HEK293T (cell line): ENCODE measurements at regions not wholly inside any gene's neighbourhood (a gene's known extent, or its start where the extent isn't known, plus 50 kb on each side); places are given as distances from the start of the nearest gene placed in this dataset.
"Not testable (repeated sequence)": the region's sequence is repeated elsewhere in the genome, so short reads cannot be mapped to it uniquely, and the experiment has no call there.

ENCODE experiments used
- CTCF ChIA-PET: fragments of 350-600 bp; formaldehyde crosslinking; extraction: SDS; loops from one replicate; lab custom pipeline; 2021; ENCODE audit warnings: antibody characterized with exemption, inconsistent platforms; lab: Yijun Ruan, JAX
- POLR2A ChIA-PET: fragments of 350-600 bp; formaldehyde crosslinking; extraction: SDS; loops from one replicate; lab custom pipeline; 2020; ENCODE audit warnings: antibody characterized with exemption, inconsistent platforms; lab: Yijun Ruan, JAX
- DNase-seq: peaks from one replicate; pipeline ENCODE4 v3.0.0; 2012; ENCODE audit warnings: mixed read lengths; ENCODE audit errors: extremely low spot score
- ARNT ChIP-seq: fragments of 450-650 bp; IDR thresholded peaks from 2 replicates; pipeline ENCODE4 v1.6.1; 2017; ENCODE audit warnings: mild to moderate bottlenecking
- BHLHE40 ChIP-seq: fragments of 450-650 bp; IDR thresholded peaks from 2 replicates; pipeline ENCODE4 v1.6.1; 2016; ENCODE audit warnings: mild to moderate bottlenecking, moderate library complexity, borderline replicate concordance
- CTBP1 ChIP-seq: fragments of 450-650 bp; IDR thresholded peaks from 2 replicates; pipeline ENCODE4 v1.6.1; 2016; ENCODE audit warnings: borderline replicate concordance
- ELF4 ChIP-seq: fragments of 450-650 bp; IDR thresholded peaks from 2 replicates; pipeline ENCODE4 v1.6.1; 2017; ENCODE audit warnings: antibody characterized with exemption
- FOXA1 ChIP-seq: fragments of 450-650 bp; IDR thresholded peaks from 2 replicates; pipeline ENCODE4 v1.6.1; 2016; ENCODE audit warnings: mild to moderate bottlenecking
- FOXK2 ChIP-seq: fragments of 450-650 bp; IDR thresholded peaks from 2 replicates; pipeline ENCODE4 v1.6.1; 2016; ENCODE audit warnings: mild to moderate bottlenecking
- FOXM1 ChIP-seq: fragments of 450-650 bp; IDR thresholded peaks from 2 replicates; pipeline ENCODE4 v1.6.1; 2017; ENCODE audit warnings: mild to moderate bottlenecking, borderline replicate concordance
- HDGF ChIP-seq: fragments of 450-650 bp; IDR thresholded peaks from 2 replicates; pipeline ENCODE4 v1.6.1; 2017; ENCODE audit warnings: antibody characterized with exemption, borderline replicate concordance
- L3MBTL2 ChIP-seq: fragments of 450-650 bp; conservative IDR thresholded peaks from 2 replicates; pipeline ENCODE4 v1.6.1; 2016; ENCODE audit warnings: mild to moderate bottlenecking
- LEF1 ChIP-seq: fragments of 450-650 bp; IDR thresholded peaks from 2 replicates; pipeline ENCODE4 v1.6.1; 2017; ENCODE audit warnings: mild to moderate bottlenecking, borderline replicate concordance
- NFRKB ChIP-seq: fragments of 450-650 bp; IDR thresholded peaks from 2 replicates; pipeline ENCODE4 v1.6.1; 2016; ENCODE audit warnings: mild to moderate bottlenecking, moderate library complexity
- SP1 ChIP-seq: fragments of 450-650 bp; IDR thresholded peaks from 2 replicates; pipeline ENCODE4 v1.6.1; 2017
- SUZ12 ChIP-seq: fragments of 450-650 bp; IDR thresholded peaks from 2 replicates; pipeline ENCODE4 v1.6.1; 2016; ENCODE audit warnings: mild to moderate bottlenecking
- TARDBP ChIP-seq: fragments of 450-650 bp; IDR thresholded peaks from 2 replicates; pipeline ENCODE4 v1.6.1; 2016
- ZNF384 ChIP-seq: fragments of 450-650 bp; IDR thresholded peaks from 2 replicates; pipeline ENCODE4 v1.6.1; 2016
- TF ChIP-seq, protein P1 (sequence below): fragments of 450-650 bp; IDR thresholded peaks from 2 replicates; pipeline ENCODE4 v1.6.1; 2016

DNA sequence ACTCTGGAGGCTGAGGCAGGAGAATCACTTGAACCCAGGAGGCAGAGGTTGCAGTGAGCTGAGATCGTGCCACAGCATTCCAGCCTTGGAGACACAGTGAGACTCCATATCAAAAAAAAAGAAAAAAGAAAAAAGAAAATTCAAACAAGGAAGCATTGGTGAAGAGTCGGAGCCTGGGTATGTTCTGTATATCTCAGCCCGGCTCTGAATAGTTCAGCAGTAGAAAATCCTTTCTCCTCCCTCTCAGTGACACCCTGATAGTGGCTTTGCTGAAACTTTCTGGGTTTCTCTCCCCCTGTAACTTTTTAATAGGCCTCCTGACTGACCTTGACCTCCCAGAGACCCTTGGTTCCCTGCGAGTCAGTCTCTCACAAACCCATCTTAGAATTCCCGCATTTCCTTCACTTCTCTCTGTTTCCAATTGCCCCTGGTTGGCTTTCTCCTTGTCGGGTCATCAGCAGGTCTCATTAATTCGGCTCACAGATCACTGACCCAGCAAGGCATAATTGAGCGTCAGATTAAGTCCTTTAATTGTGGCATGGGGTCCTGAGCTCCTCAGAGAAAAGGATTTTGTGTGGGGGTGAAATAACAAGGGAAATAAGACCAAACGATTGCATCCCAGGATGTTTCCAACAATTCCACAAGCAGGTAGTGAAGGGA lies 541.6 kb upstream of the NRP1 start:
- TF ChIP-seq NFRKB, result no peak
- no peak for TF ChIP-seq L3MBTL2
- no peak for TF ChIP-seq FOXK2
- TF ChIP-seq LEF1, result no peak
- TF ChIP-seq FOXM1, result no peak
- TF ChIP-seq, protein P1, sequence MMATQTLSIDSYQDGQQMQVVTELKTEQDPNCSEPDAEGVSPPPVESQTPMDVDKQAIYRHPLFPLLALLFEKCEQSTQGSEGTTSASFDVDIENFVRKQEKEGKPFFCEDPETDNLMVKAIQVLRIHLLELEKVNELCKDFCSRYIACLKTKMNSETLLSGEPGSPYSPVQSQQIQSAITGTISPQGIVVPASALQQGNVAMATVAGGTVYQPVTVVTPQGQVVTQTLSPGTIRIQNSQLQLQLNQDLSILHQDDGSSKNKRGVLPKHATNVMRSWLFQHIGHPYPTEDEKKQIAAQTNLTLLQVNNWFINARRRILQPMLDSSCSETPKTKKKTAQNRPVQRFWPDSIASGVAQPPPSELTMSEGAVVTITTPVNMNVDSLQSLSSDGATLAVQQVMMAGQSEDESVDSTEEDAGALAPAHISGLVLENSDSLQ, result no peak
- TF ChIP-seq BHLHE40, result no peak
- no peak for TF ChIP-seq SUZ12
- no peak for TF ChIP-seq ZNF384
- TF ChIP-seq ARNT, result no peak
- TF ChIP-seq SP1, result no peak
- TF ChIP-seq HDGF, result no peak
- TF ChIP-seq CTBP1, result no peak
- TF ChIP-seq FOXA1, result no peak
- no peak for TF ChIP-seq TARDBP
- POLR2A ChIA-PET, result no interaction called here
- CTCF ChIA-PET, result no interaction called here

DNA sequence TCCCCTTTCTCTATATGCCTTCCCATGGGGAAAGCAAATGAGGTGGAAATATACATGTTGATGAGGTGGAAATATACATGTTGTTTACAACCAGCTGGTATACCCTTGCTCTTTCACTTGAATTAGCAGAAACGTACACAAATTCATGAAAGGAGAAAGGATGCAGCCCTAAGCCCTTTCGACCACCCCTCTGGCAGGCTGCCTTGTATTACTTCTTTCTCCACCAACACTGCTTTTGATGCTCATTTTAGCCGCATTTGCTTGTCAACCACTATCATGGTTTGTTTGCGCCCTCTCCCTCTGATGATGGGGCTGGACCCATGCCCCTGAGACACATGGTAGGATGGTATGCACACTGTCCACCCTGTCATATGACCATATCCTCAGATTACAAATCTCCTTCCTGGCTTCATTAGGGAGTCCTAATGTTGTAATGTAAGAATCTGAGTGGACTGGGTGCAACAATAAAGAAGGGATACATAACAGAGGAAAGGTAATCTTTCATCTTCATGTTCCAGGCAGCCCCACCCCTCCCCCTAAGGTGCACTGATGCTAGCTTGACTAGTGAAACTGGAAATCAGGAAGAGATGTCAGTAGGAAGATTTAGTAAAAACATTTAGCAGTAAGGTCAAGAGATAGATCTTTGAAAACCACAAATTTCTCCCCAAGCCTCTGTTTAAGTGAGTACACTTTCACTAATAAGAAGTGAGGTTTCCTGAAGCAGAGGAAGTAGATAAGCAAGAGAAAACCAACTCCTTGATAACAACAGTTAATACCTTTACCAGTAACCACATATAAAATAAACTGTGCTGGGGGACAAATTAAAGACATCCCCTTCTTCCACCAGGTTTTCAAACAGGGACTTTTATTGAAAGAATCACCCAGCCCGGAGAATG lies 536.8 kb upstream of the NRP1 start:
- ChIA-PET CTCF (no interaction called here), POLR2A (no interaction called here)
- TF ChIP-seq TARDBP, result no peak
- no peak for TF ChIP-seq FOXM1
- no peak for TF ChIP-seq ELF4
- no peak for TF ChIP-seq ARNT
- no peak for TF ChIP-seq CTBP1
- TF ChIP-seq BHLHE40, result no peak
- TF ChIP-seq LEF1, result no peak
- TF ChIP-seq FOXA1, result no peak
- DNase-seq, result no peak

More for the DNA sequence above, 541.6 kb upstream of the NRP1 start:
- DNase-seq, result no peak

DNA sequence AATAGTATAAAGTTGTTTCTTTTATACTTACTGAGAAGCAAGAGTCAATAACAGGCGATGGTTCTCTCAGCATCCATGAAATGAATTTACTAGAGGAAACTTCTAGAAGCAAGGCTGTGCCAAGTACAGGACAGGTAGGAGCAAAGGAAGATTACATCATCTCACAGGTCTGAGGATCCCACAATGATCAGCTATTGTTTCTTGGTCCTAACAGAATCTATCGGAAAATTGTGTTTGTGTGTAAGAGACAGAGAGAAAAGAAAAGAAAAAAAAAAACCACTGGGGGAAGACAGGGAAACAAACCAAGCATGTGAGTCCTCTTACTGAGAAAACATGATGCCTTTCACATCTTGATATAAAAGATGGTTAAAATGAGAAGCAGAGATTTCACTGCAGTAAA lies 535.0 kb upstream of the NRP1 start:
- DNase-seq, result no peak
- ChIA-PET CTCF (no interaction called here), POLR2A (no interaction called here)
- TF ChIP-seq NFRKB, result no peak
- TF ChIP-seq BHLHE40, result no peak
- no peak for TF ChIP-seq SUZ12
- TF ChIP-seq, protein P1, result no peak
- TF ChIP-seq TARDBP, result no peak
- TF ChIP-seq L3MBTL2, result no peak
- TF ChIP-seq CTBP1, result no peak
- no peak for TF ChIP-seq ELF4
- no peak for TF ChIP-seq HDGF
- TF ChIP-seq FOXM1, result no peak
- TF ChIP-seq LEF1, result no peak
- no peak for TF ChIP-seq FOXK2
- TF ChIP-seq SP1, result no peak
- TF ChIP-seq FOXA1, result no peak

DNA sequence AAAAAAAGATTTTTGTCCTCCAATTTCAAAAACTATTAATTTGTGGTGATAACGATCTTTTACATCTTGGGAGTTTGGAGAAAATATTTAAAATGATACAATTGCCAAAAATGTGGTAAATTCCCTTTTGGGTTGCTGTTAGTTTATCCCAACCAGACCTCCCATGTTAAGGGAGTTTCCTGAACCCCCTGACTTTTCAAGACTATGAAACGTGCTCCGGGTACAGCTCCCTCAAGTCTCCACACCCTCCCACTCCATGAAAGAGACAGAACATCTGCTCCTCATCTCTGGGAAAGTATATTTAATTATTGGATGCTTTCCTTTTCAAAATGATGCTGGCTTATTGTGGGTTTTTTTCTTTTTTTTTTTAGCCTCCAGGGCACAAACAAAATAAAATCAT lies 534.6 kb upstream of the NRP1 start:
- ChIA-PET POLR2A (no interaction called here), CTCF (no interaction called here)
- TF ChIP-seq CTBP1 (no peak), SP1 (no peak), SUZ12 (no peak), NFRKB (no peak), HDGF (no peak)
- no peak for DNase-seq

DNA sequence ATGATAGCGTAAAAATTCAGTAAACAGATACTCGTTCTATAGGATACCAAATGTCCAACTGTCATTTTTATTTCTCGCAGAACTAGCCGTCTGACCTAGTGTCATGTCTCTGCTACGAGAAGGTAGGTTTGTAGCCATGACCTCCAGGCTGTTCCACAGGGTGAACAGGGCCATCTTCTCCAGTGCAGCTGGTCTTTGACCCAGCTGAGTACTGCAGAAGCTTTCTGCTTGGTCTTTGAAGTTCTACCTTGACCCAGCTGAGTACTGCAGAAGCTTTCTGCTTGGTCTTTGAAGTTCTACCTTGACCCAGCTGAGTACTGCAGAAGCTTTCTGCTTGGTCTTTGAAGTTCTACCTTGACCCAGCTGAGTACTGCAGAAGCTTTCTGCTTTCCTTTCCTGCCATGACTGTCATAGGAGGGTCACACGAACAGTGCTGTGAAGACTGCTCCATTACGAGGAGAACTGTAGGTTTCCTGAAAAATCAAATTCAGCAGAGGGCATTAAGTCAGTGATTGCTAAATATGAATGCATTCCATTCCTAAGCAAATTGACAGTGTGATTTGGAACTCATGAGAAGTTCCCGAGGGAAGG lies 532.8 kb upstream of the NRP1 start:
- DNase-seq, POLR2A ChIA-PET, CTCF ChIA-PET: not testable (repeated sequence)

DNA sequence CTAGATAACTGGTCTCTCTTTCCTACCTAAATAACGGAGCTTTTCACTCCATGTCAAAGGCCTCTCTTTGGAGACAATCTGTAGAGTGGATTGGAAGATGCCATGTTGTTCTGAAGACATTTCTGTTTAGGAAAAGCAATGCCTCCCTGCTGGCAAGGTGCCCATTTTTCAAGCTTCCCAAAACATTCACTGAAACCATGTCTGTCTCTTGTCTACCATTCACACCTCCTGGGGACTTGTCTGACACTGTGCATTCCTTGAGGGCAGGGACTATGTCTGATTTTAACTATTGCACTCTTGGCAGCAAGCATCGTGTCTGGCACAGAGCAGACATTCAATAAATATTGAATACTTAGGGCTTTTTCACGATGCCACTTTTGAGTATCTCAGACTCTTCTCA lies 528.9 kb upstream of the NRP1 start:
- CTCF ChIA-PET, result no interaction called here
- TF ChIP-seq CTBP1 (no peak), FOXA1 (no peak), FOXK2 (no peak), BHLHE40 (no peak), ZNF384 (no peak), TARDBP (no peak), SUZ12 (no peak), LEF1 (no peak), HDGF (no peak), ELF4 (no peak), NFRKB (no peak), SP1 (no peak), L3MBTL2 (no peak), ARNT (no peak), FOXM1 (no peak)
- TF ChIP-seq, protein P1, result no peak
- POLR2A ChIA-PET, result no interaction called here
- DNase-seq, result no peak
